ENCODE measurements at regions not wholly inside any gene's neighbourhood (a gene's known extent, or its start where the extent isn't known, plus 50 kb on each side); places are given as distances from the start of the nearest gene placed in this dataset.
A peak's percentile ranks its signal among the peaks of the same experiment; 100 is the strongest.
"Not testable (repeated sequence)": the region's sequence is repeated elsewhere in the genome, so short reads cannot be mapped to it uniquely, and the experiment has no call there.

- no peaks in the 10 kb centered on the region for H3K36me3 Mint-ChIP-seq (ENCODE audit: low read depth)
- no peaks in the 10 kb centered on the region for H3K4me1 Mint-ChIP-seq
- no peak overlapping the region for H3K4me3 Mint-ChIP-seq
- H3K27me3 Mint-ChIP-seq: peaks cover 18% of the 10 kb centered on the region
- ATAC-seq (replicated peaks): no peak
- H3K9me3 Mint-ChIP-seq: peaks cover 6% of the 10 kb centered on the region
- no peak overlapping the region for H3K27ac Mint-ChIP-seq
These were observed 80.0 kb downstream of the GALR1 start for GRCh38 chr18:77329651-77330050.

- no peaks in the 10 kb centered on the region for H3K4me1 Mint-ChIP-seq
- H3K36me3 Mint-ChIP-seq (ENCODE audit: low read depth): no peaks in the 10 kb centered on the region
- no peak overlapping the region for H3K4me3 Mint-ChIP-seq
- H3K27me3 Mint-ChIP-seq: peaks cover 38% of the 10 kb centered on the region
- no peak overlapping the region for H3K27ac Mint-ChIP-seq
- H3K9me3 Mint-ChIP-seq: no peaks in the 10 kb centered on the region
- ATAC-seq (replicated peaks): no peak
These were observed 85.2 kb downstream of the GALR1 start for GRCh38 chr18:77334876-77335275.

- Mint-ChIP-seq H3K4me1 (no peaks in the 10 kb centered on the region), H3K4me3 (no peak overlapping the region), H3K27me3 (peaks cover 42% of the 10 kb centered on the region), H3K9me3 (no peaks in the 10 kb centered on the region), H3K36me3 (ENCODE audit: low read depth) (no peaks in the 10 kb centered on the region), H3K27ac (no peak overlapping the region)
- ATAC-seq (replicated peaks): no peak
These were observed 88.0 kb downstream of the GALR1 start for GRCh38 chr18:77337604-77338003.

- Mint-ChIP-seq H3K36me3 (ENCODE audit: low read depth) (no peaks in the 10 kb centered on the region), H3K27me3 (peaks cover 40% of the 10 kb centered on the region), H3K4me3 (no peak overlapping the region), H3K4me1 (no peaks in the 10 kb centered on the region), H3K9me3 (no peaks in the 10 kb centered on the region), H3K27ac (no peak overlapping the region)
- no peak for ATAC-seq (replicated peaks)
These were observed 89.4 kb downstream of the GALR1 start for GRCh38 chr18:77339093-77339492.

- Mint-ChIP-seq H3K27ac (no peak overlapping the region), H3K4me1 (no peaks in the 10 kb centered on the region), H3K9me3 (no peaks in the 10 kb centered on the region), H3K36me3 (ENCODE audit: low read depth) (no peaks in the 10 kb centered on the region), H3K4me3 (no peak overlapping the region), H3K27me3 (peaks cover 38% of the 10 kb centered on the region)
- ATAC-seq (replicated peaks): no peak
These were observed 90.0 kb downstream of the GALR1 start for GRCh38 chr18:77339623-77340022.

- H3K27me3 Mint-ChIP-seq: peaks cover 31% of the 10 kb centered on the region
These were observed 91.2 kb downstream of the GALR1 start for GRCh38 chr18:77340815-77341214.

GRCh38 chr18:77341527-77342325 lies 92.1 kb downstream of the GALR1 start:
- peaks cover 25% of the 10 kb centered on the region for H3K27me3 Mint-ChIP-seq
- H3K4me1 Mint-ChIP-seq: no peaks in the 10 kb centered on the region
- H3K36me3 Mint-ChIP-seq (ENCODE audit: low read depth): no peaks in the 10 kb centered on the region
- H3K27ac Mint-ChIP-seq: no peak overlapping the region
- ATAC-seq (replicated peaks): no peak
- H3K9me3 Mint-ChIP-seq: no peaks in the 10 kb centered on the region
- no peak overlapping the region for H3K4me3 Mint-ChIP-seq

More at GRCh38 chr18:77340815-77341214, 91.2 kb downstream of the GALR1 start:
- Mint-ChIP-seq H3K36me3 (ENCODE audit: low read depth) (no peaks in the 10 kb centered on the region), H3K27ac (no peak overlapping the region), H3K4me1 (no peaks in the 10 kb centered on the region), H3K4me3 (no peak overlapping the region), H3K9me3 (no peaks in the 10 kb centered on the region)
- no peak for ATAC-seq (replicated peaks)

GRCh38 chr18:77342736-77343135 lies 93.1 kb downstream of the GALR1 start:
- Mint-ChIP-seq H3K36me3 (ENCODE audit: low read depth) (no peaks in the 10 kb centered on the region), H3K27ac (no peak overlapping the region), H3K4me3 (no peak overlapping the region), H3K9me3 (no peaks in the 10 kb centered on the region), H3K27me3 (peaks cover 18% of the 10 kb centered on the region), H3K4me1 (no peaks in the 10 kb centered on the region)
- ATAC-seq (replicated peaks): no peak

GRCh38 chr18:77343846-77344510 lies 94.3 kb downstream of the GALR1 start:
- H3K4me1 Mint-ChIP-seq: no peaks in the 10 kb centered on the region
- no peaks in the 10 kb centered on the region for H3K9me3 Mint-ChIP-seq
- ATAC-seq (replicated peaks): no peak
- no peak overlapping the region for H3K27ac Mint-ChIP-seq
- H3K4me3 Mint-ChIP-seq: no peak overlapping the region
- no peaks in the 10 kb centered on the region for H3K36me3 Mint-ChIP-seq (ENCODE audit: low read depth)
- H3K27me3 Mint-ChIP-seq: peaks cover 8% of the 10 kb centered on the region

- Mint-ChIP-seq H3K36me3 (ENCODE audit: low read depth) (no peaks in the 10 kb centered on the region), H3K4me1 (no peaks in the 10 kb centered on the region), H3K27me3 (peaks cover 8% of the 10 kb centered on the region), H3K4me3 (no peak overlapping the region), H3K9me3 (no peaks in the 10 kb centered on the region), H3K27ac (no peak overlapping the region)
- ATAC-seq (replicated peaks): no peak
These were observed 95.3 kb downstream of the GALR1 start for GRCh38 chr18:77344786-77345500.

GRCh38 chr18:77346208-77346810 lies 96.7 kb downstream of the GALR1 start:
- no peak for ATAC-seq (replicated peaks)
- H3K9me3 Mint-ChIP-seq: no peaks in the 10 kb centered on the region
- no peak overlapping the region for H3K27ac Mint-ChIP-seq
- H3K27me3 Mint-ChIP-seq: peaks cover 10% of the 10 kb centered on the region
- H3K4me3 Mint-ChIP-seq: no peak overlapping the region
- H3K36me3 Mint-ChIP-seq (ENCODE audit: low read depth): no peaks in the 10 kb centered on the region
- H3K4me1 Mint-ChIP-seq: no peaks in the 10 kb centered on the region

GRCh38 chr18:77353349-77353748 lies 103.7 kb downstream of the GALR1 start:
- not testable (repeated sequence) for H3K4me1 Mint-ChIP-seq; ATAC-seq (replicated peaks); H3K4me3 Mint-ChIP-seq; H3K27ac Mint-ChIP-seq; H3K9me3 Mint-ChIP-seq; H3K36me3 Mint-ChIP-seq (ENCODE audit: low read depth)
- peaks cover 32% of the 10 kb centered on the region for H3K27me3 Mint-ChIP-seq

- Mint-ChIP-seq H3K4me1 (no peaks in the 10 kb centered on the region), H3K27ac (no peak overlapping the region), H3K36me3 (ENCODE audit: low read depth) (no peaks in the 10 kb centered on the region), H3K27me3 (peaks cover 25% of the 10 kb centered on the region), H3K9me3 (peaks cover 9% of the 10 kb centered on the region), H3K4me3 (no peak overlapping the region)
- peak; percentile 47 for ATAC-seq (replicated peaks)
These were observed 110.1 kb downstream of the GALR1 start for GRCh38 chr18:77359561-77360314.

Data from activated T-helper 17 cell treated with anti-CD3 and anti-CD28 coated beads, Interleukin-2, amount 50 U/mL, for 72 hours (primary cell).